A673 (cell line): ENCODE measurements at regions not wholly inside any gene's neighbourhood (a gene's known extent, or its start where the extent isn't known, plus 50 kb on each side); places are given as distances from the start of the nearest gene placed in this dataset.

ENCODE experiments used
- BruUV-seq: library from RNA; stranded (reverse); fragments of 400-500 nt; replicated peaks from 2 replicates; lab custom pipeline; 2021; lab: Mats Ljungman, UMichigan
- CTCF ChIA-PET: fragments of 300-600 bp; sonication (Branson Sonifier 250); formaldehyde crosslinking; loops from one replicate; lab custom pipeline; 2022; ENCODE audit warnings: antibody characterized with exemption; lab: Charles Lee
- POLR2A ChIA-PET: fragments of 300-600 bp; sonication (Branson Sonifier 250); formaldehyde crosslinking; loops from one replicate; lab custom pipeline; 2022; ENCODE audit warnings: antibody characterized with exemption; ENCODE audit not compliant: low non-redundant PET; lab: Charles Lee
- DNase-seq: peaks from one replicate; pipeline ENCODE4 v3.0.0-alpha.2; 2015; ENCODE audit warnings: low spot score
- H3K27ac ChIP-seq: fragments of 200-600 bp; sonication (generic); 2 replicates; pipeline ENCODE4 v1.5.1; 2016; ENCODE audit warnings: mixed run types, low read depth, mild to moderate bottlenecking, mixed read lengths, antibody characterized with exemption, low read length; ENCODE audit not compliant: poor library complexity, severe bottlenecking
- H3K27me3 ChIP-seq: fragments of 200-600 bp; sonication (generic); replicated peaks from 2 replicates; pipeline ENCODE4 v1.6.1; 2017; ENCODE audit warnings: mixed run types, low read depth, mild to moderate bottlenecking, mixed read lengths, antibody characterized with exemption, low read length; ENCODE audit not compliant: insufficient read depth, poor library complexity
- H3K36me3 ChIP-seq: fragments of 200-600 bp; sonication (generic); 2 replicates; pipeline ENCODE4 v1.6.1; 2016; ENCODE audit warnings: mixed run types, mild to moderate bottlenecking, mixed read lengths, antibody characterized with exemption, low read length; ENCODE audit not compliant: insufficient read depth, poor library complexity, severe bottlenecking
- H3K4me1 ChIP-seq: fragments of 200-600 bp; sonication (generic); 2 replicates; pipeline ENCODE4 v1.6.1; 2017; ENCODE audit warnings: mixed run types, mild to moderate bottlenecking, mixed read lengths, antibody characterized with exemption, low read length; ENCODE audit not compliant: insufficient read depth, poor library complexity, severe bottlenecking
- H3K4me3 ChIP-seq: fragments of 200-600 bp; sonication (generic); 2 replicates; pipeline ENCODE4 v1.5.1; 2016; ENCODE audit warnings: low read depth, mixed run types, mild to moderate bottlenecking, mixed read lengths, low read length; ENCODE audit not compliant: poor library complexity, severe bottlenecking
- H3K9me3 ChIP-seq: fragments of 200-600 bp; sonication (generic); 2 replicates; pipeline ENCODE4 v1.6.1; 2016; ENCODE audit warnings: mixed run types, low read depth, mild to moderate bottlenecking, mixed read lengths, antibody characterized with exemption, low read length; ENCODE audit not compliant: poor library complexity, severe bottlenecking
- CTCF ChIP-seq: fragments of 300-800, 200-600 bp; sonication (generic); conservative IDR thresholded peaks from 2 replicates; pipeline ENCODE4 v1.5.1; 2017; ENCODE audit warnings: low read depth, mild to moderate bottlenecking, antibody characterized with exemption, low read length, moderate library complexity, mixed read lengths
- EZH2 ChIP-seq: fragments of 200-600 bp; sonication (generic); IDR thresholded peaks from 2 replicates; pipeline ENCODE4 v1.6.1; 2017; ENCODE audit warnings: borderline replicate concordance, low read depth, mild to moderate bottlenecking, mixed read lengths, antibody characterized with exemption, low read length; ENCODE audit not compliant: poor library complexity, severe bottlenecking
- intact Hi-C: fragments of 100-400 bp; cut with micrococcal nuclease; formaldehyde crosslinking; loops from one replicate; pipeline ENCODE4 v1.10.0; 2022; ENCODE audit not compliant: unreplicated experiment

GRCh38 chr4:13778367-13778766, 150.8 kb upstream of the BOD1L1 start:
- intact Hi-C loops: no loop called here
- Histone ChIP-seq H3K27me3 (no peaks in the 10 kb centered on the region), H3K4me1 (no peaks in the 10 kb centered on the region), H3K4me3 (no peak overlapping the region), H3K9me3 (no peaks in the 10 kb centered on the region), H3K36me3 (no peaks in the 10 kb centered on the region), H3K27ac (no peak overlapping the region)
- DNase-seq: no peak
- ChIA-PET CTCF (no interaction called here), POLR2A (no interaction called here)
- BruUV-seq: no TSS peak
- TF ChIP-seq CTCF: no peak
- TF ChIP-seq EZH2: no peak

GRCh38 chr4:13782231-13782630, 154.7 kb upstream of the BOD1L1 start:
- no TSS peak for BruUV-seq
- TF ChIP-seq CTCF: no peak
- no peak for TF ChIP-seq EZH2
- no peaks in the 10 kb centered on the region for H3K36me3 ChIP-seq
- ChIA-PET CTCF (no interaction called here), POLR2A (no interaction called here)
- no peak overlapping the region for H3K4me3 ChIP-seq
- intact Hi-C loops: no loop called here
- no peak overlapping the region for H3K27ac ChIP-seq
- DNase-seq: no peak
- H3K27me3 ChIP-seq: no peaks in the 10 kb centered on the region
- no peaks in the 10 kb centered on the region for H3K4me1 ChIP-seq
- H3K9me3 ChIP-seq: no peaks in the 10 kb centered on the region

- H3K4me1 ChIP-seq: no peaks in the 10 kb centered on the region
- H3K9me3 ChIP-seq: no peaks in the 10 kb centered on the region
- CTCF ChIA-PET: no interaction called here
- intact Hi-C loops: no loop called here
- DNase-seq: no peak
- POLR2A ChIA-PET: no interaction called here
- TF ChIP-seq EZH2 (no peak), CTCF (no peak)
- no peaks in the 10 kb centered on the region for H3K27me3 ChIP-seq
- no peak overlapping the region for H3K27ac ChIP-seq
- no peak overlapping the region for H3K4me3 ChIP-seq
- H3K36me3 ChIP-seq: no peaks in the 10 kb centered on the region
- no TSS peak for BruUV-seq
Measured at GRCh38 chr4:13783800-13784411, 156.4 kb upstream of the BOD1L1 start.
